ENCODE measurements at regions not wholly inside any gene's neighbourhood (a gene's known extent, or its start where the extent isn't known, plus 50 kb on each side); places are given as distances from the start of the nearest gene placed in this dataset.

DNA sequence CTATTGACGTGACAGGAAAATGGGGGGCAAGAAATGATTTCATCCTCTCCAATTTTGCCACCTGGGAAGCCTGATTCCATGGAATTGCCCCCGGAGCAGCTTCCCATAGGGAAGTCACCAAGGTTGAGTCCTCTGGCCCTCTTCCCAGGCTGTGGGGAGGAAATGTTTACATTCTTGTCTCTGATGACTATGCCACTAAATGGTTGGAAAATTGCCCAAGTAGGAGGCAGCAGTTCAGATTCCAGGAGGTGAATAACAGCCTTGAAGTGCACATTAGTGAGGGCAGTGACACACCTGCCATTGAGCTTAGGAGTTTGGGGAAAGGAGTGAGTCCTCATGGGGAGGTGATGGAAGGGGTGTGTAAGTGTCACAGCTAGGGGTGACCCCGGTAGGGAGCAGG lies 449.2 kb upstream of the DCC start:
- DNase-seq (ENCODE audit: low spot score) = peak; percentile 28
- intact Hi-C loops (cut with DNase I) = no loop called here
- H3K36me3 ChIP-seq = no peaks in the 10 kb centered on the region
- H3K27me3 ChIP-seq (replicated peaks; ENCODE audit: insufficient read depth) = no peaks in the 10 kb centered on the region
- H3K4me3 ChIP-seq = no peak overlapping the region
- TF ChIP-seq POLR2AphosphoS5 (IDR thresholded peaks at IDR 0.05) = peak; percentile 13
- TF ChIP-seq POLR2A (IDR thresholded peaks at IDR 0.05) = no peak
- TF ChIP-seq, protein P1, sequence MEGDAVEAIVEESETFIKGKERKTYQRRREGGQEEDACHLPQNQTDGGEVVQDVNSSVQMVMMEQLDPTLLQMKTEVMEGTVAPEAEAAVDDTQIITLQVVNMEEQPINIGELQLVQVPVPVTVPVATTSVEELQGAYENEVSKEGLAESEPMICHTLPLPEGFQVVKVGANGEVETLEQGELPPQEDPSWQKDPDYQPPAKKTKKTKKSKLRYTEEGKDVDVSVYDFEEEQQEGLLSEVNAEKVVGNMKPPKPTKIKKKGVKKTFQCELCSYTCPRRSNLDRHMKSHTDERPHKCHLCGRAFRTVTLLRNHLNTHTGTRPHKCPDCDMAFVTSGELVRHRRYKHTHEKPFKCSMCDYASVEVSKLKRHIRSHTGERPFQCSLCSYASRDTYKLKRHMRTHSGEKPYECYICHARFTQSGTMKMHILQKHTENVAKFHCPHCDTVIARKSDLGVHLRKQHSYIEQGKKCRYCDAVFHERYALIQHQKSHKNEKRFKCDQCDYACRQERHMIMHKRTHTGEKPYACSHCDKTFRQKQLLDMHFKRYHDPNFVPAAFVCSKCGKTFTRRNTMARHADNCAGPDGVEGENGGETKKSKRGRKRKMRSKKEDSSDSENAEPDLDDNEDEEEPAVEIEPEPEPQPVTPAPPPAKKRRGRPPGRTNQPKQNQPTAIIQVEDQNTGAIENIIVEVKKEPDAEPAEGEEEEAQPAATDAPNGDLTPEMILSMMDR (IDR thresholded peaks at IDR 0.05) = no peak
- H3K4me1 ChIP-seq (replicated peaks) = no peaks in the 10 kb centered on the region
- 29% methylated on average over 3 of the region's 3 CpGs for WGBS
- no peaks in the 10 kb centered on the region for H3K9me3 ChIP-seq
- no peak overlapping the region for H3K27ac ChIP-seq

DNA sequence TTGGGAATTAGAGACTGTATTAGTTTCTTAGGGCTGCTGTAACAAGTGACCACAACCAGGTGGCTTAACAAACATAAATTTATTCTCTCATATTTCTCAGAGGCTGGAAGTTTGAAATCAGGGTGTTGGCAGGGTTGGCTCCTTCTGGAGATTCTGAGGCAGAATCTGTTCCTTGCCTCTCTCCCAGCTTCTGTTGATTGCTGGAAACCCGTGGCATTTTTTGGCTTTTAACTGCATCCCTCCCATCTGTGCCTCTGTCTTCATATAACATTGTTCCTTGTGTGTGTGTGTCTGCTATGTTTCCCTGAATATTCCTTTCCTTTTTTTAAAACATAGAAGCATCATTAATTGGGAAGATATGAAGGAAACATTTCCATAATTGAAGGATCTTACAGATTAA lies 448.1 kb upstream of the DCC start:
- 60% methylated on average over 1 of the region's 1 CpG for WGBS
- DNase-seq (ENCODE audit: low spot score) = no peak
- intact Hi-C loops (cut with DNase I) = no loop called here

GRCh38 chr18:51897884-51898283 lies 442.1 kb upstream of the DCC start:
- intact Hi-C loops (cut with DNase I) = no loop called here
- Histone ChIP-seq H3K4me1 (replicated peaks) (no peaks in the 10 kb centered on the region), H3K27ac (no peak overlapping the region), H3K36me3 (no peaks in the 10 kb centered on the region), H3K9me3 (no peaks in the 10 kb centered on the region), H3K27me3 (replicated peaks; ENCODE audit: insufficient read depth) (no peaks in the 10 kb centered on the region), H3K4me3 (no peak overlapping the region)
- TF ChIP-seq, protein P1 (IDR thresholded peaks at IDR 0.05) = no peak
- TF ChIP-seq POLR2A (IDR thresholded peaks at IDR 0.05) = no peak
- no peak for TF ChIP-seq POLR2AphosphoS5 (IDR thresholded peaks at IDR 0.05)
- DNase-seq (ENCODE audit: low spot score) = no peak
- 90% methylated on average over 6 of the region's 6 CpGs for WGBS

More for the DNA sequence above, 448.1 kb upstream of the DCC start:
- Histone ChIP-seq H3K9me3 (no peaks in the 10 kb centered on the region), H3K4me1 (replicated peaks) (no peaks in the 10 kb centered on the region), H3K27ac (no peak overlapping the region), H3K36me3 (no peaks in the 10 kb centered on the region), H3K4me3 (no peak overlapping the region), H3K27me3 (replicated peaks; ENCODE audit: insufficient read depth) (no peaks in the 10 kb centered on the region)
- TF ChIP-seq POLR2AphosphoS5 (IDR thresholded peaks at IDR 0.05) (no peak), POLR2A (IDR thresholded peaks at IDR 0.05) (no peak)
- TF ChIP-seq, protein P1 (IDR thresholded peaks at IDR 0.05) = no peak

- TF ChIP-seq POLR2AphosphoS5 (IDR thresholded peaks at IDR 0.05) (no peak), POLR2A (IDR thresholded peaks at IDR 0.05) (no peak)
- TF ChIP-seq, protein P1 (IDR thresholded peaks at IDR 0.05) = no peak
- Histone ChIP-seq H3K27ac (no peak overlapping the region), H3K4me1 (replicated peaks) (no peaks in the 10 kb centered on the region), H3K27me3 (replicated peaks; ENCODE audit: insufficient read depth) (no peaks in the 10 kb centered on the region), H3K9me3 (no peaks in the 10 kb centered on the region), H3K4me3 (no peak overlapping the region), H3K36me3 (no peaks in the 10 kb centered on the region)
- intact Hi-C loops (cut with DNase I) = no loop called here
- no peak for DNase-seq (ENCODE audit: low spot score)
- 56% methylated on average over 7 of the region's 7 CpGs for WGBS
These were observed 432.1 kb upstream of the DCC start for GRCh38 chr18:51907687-51908597.

DNA sequence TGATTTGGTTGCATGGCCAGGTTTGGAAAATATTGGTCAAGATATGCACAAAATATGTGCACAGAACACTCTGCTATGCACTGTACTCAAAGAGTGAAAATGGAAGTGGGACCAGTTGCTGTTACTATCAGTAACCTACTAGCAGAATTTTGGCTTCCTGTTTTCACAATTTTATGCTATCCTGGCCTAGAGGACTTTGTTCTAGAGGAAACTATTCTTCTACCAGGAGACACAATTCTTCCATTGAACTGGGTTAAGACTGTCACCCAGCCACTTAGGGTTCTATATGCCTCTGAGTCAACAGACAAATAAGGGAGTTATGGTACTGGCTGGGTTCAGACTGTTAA lies 431.4 kb upstream of the DCC start:
- Histone ChIP-seq H3K36me3 (no peaks in the 10 kb centered on the region), H3K27ac (no peak overlapping the region), H3K4me1 (replicated peaks) (no peaks in the 10 kb centered on the region), H3K27me3 (replicated peaks; ENCODE audit: insufficient read depth) (no peaks in the 10 kb centered on the region), H3K9me3 (no peaks in the 10 kb centered on the region), H3K4me3 (no peak overlapping the region)
- intact Hi-C loops (cut with DNase I) = no loop called here
- TF ChIP-seq POLR2A (IDR thresholded peaks at IDR 0.05) (no peak), POLR2AphosphoS5 (IDR thresholded peaks at IDR 0.05) (no peak)
- TF ChIP-seq, protein P1 (IDR thresholded peaks at IDR 0.05) = no peak
- DNase-seq (ENCODE audit: low spot score) = no peak
